Embryonic facial prominence (tissue), 1 donor: ENCODE measurements at regions not wholly inside any gene's neighbourhood (a gene's known extent, or its start where the extent isn't known, plus 50 kb on each side); places are given as distances from the start of the nearest gene placed in this dataset.
"Not testable (repeated sequence)": the region's sequence is repeated elsewhere in the genome, so short reads cannot be mapped to it uniquely, and the experiment has no call there.

ENCODE experiments used
- DNase-seq: peaks from one replicate; pipeline ENCODE4 v3.0.0-alpha.2; 2016; ENCODE audit errors: extremely low spot score

DNA sequence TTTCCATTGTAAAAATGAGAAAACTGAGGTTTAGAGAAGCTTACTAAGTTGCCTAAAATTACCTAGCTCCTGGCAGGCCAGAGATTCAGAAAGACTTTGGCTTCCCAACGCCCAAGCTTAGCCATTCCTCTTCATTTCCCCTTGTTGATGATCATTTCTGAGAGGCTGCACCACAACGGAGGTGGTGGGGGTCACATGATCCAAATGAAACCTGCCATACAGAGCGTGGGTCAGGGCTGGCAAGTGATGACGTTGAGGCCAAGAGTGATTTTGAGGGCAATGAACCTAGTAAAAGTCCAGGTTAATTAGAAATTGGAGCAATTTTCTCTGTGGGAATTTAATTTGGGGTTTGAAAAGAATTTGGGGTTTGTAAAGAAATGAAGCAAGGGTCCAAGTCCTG lies 109.9 kb downstream of the TMEM182 start:
- DNase-seq, result no peak

- no peak for DNase-seq
Observed at GRCh38 chr2:102872388-102872787, 110.6 kb downstream of the TMEM182 start.

DNA sequence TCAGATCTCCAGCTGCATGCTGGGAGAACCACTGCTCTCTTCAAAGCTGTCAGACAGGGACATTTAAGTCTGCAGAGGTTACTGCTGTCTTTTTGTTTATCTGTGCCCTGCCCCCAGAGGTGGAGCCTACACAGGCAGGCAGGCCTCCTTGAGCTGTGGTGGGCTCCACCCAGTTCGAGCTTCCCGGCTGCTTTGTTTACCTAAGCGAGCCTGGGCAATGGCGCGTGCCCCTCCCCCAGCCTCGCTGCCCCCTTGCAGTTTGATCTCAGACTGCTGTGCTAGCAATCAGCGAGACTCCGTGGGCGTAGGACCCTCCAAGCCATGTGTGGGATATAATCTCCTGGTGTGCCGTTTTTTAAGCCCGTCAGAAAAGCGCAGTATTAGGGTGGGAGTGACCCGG lies 117.7 kb downstream of the TMEM182 start:
- not testable (repeated sequence) for DNase-seq

GRCh38 chr2:102880731-102881130 lies 118.9 kb downstream of the TMEM182 start:
- no peak for DNase-seq

DNA sequence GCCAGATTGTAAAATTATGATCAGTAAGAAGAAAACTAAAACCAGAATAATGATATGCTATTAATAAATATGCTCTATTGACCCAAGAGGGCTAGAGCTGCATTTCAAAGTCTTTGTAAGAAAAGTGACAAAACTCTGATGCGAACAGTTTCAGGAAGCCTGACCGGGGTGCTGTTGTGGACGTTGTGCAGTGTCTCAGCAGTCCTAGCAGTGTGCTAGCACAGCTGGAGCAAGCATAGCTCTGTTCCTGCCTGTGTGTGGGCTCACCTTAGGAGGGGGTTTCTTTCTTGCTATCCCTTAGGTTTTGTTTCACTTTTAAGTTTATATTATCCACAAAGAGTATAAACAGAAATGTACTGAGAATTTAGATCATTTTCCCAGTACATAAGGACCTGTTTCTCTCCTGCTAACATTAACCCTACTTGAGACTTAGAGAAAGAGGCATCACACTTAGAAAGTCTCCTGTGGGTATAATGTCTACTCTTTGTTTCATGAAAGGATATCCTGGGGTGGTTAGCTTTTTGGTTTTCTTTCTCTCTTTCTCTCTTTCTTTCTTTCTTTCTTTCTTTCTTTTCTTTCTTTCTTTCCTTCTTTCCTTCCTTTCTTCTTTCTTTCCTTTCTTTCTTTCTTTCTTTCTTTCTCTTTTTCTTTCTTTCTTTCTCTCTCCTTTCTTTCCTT lies 124.5 kb downstream of the TMEM182 start:
- DNase-seq, result no peak

DNA sequence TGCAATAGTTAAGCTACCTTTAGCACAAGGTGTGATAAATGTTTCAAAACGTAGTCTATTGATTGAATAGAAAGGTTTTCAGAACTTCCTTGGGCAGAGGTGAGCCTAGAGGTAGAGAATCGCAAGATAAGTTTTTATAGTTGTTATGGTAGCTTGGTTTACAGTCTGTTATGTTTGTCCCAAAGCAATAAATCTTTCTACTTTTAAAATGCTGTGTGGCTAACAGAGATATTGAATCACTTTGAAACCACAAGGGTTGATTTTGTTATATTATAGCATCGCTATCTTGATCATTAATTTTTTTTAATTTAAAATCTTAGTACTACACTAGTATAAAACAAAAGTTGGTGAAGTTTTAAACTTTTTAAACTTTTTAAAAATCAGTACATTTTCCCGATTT lies 126.7 kb downstream of the TMEM182 start:
- no peak for DNase-seq

DNA sequence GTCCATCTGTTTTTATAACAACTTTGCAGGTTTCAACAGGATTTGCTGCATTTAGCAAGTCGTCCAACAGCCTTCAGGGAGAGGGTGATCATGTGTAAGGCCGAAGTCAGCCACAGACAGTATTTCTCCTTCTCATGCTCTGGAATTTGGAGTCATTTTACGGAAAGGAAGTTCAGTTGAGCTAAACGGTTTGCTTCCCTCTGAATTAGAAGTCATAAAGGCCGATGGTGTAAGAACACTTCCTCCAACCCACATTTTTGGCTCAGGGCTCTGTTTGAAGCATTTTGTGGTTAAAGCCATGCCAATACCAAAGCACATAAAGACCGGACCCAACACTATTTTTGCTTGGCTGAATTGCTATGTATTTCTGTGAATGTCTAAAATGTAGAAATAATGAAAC lies 129.5 kb downstream of the TMEM182 start:
- no peak for DNase-seq

DNA sequence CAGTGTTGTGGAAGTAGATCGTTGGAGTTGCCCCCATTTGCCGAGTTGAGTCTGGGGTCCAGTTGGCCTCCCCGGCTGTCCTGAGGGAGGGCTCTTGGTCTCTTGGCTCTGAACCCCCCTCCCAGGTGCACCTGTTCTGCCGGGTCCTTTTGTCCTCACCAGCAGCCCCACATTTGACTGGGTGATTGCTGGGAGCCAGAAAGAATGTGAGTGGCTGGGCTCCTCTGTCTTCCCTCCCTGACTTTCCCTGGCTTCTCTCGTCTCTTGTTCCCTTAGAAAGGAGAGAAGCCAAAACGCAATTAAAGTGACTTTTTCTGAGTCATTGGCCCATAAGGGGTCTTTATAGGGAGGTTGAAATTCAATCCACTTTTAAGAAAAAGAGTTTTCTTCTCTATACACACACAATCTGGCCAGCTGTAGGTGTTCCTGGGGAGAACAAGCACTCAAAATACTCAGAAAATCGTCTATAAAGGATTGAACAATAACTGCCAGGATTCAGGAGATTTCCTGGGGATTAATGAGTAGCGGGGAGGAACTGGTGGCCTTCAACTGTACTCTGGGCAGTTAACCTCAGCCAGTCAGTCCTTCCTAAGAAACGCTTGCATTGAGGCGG lies 131.0 kb downstream of the TMEM182 start:
- DNase-seq, result no peak

- no peak for DNase-seq
Observed at GRCh38 chr2:102893870-102894269, 132.0 kb downstream of the TMEM182 start.

DNA sequence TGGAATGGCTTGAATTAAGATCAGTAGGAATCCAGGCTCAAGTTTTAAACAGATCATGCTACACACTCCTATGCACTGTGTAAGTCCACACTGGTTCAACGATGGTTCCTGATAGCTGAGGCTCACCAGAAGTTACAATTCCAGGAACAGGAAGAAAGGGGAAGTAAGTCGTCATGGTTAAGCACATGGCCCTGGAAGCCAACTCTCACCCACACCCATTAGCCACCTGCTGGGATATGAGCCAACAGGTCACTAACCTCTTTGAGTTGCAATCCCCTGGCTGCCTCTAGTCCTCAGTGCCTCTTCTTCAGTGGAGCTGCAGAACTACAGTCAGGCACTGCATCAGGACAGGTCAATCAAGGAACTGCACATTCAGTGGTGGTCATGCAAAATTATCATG lies 133.5 kb downstream of the TMEM182 start:
- no peak for DNase-seq

GRCh38 chr2:102909240-102909639 lies 147.4 kb downstream of the TMEM182 start:
- DNase-seq, result not testable (repeated sequence)

DNA sequence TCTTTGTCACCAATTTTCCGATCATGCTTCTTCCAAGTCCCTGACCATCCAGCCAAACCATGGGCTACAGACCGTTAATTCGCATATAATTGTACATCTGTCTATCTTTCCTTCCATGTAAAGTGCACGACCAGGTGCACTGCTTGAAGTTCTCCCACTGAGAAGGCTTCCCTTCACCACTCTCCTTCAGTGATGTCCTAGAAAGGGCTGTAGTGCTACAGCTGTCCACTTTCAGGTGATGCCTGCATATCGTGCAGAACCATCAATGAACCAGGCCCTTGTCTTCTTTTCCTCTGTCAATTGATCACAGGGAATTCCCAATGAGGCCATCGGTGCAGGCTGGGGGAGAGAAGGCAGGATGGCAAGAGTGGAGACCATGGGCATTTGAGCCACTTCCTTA lies 148.9 kb downstream of the TMEM182 start:
- no peak for DNase-seq

- DNase-seq, result no peak
Observed at GRCh38 chr2:102915128-102915527, 153.3 kb downstream of the TMEM182 start.

DNA sequence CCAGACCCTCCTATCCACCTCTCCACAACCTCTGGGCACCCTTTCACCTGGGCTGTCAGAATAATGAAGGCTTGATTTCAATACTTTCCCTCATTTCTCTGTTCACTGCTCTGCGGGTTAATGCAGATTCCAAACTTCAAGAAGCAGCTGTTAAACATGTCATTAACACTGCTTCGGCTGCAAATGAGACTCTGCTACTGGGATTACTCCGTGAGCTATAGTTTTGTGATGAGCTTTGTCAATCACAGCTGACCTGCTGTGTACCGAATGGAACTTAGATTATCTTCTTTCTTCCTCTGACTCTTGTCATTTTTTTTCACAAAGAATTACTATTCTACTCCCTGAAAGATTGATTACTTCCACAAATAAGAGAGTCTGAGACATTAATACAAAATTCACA lies 160.5 kb downstream of the TMEM182 start:
- DNase-seq, result no peak

- no peak for DNase-seq
Observed at GRCh38 chr2:102925003-102925402, 163.2 kb downstream of the TMEM182 start.

DNA sequence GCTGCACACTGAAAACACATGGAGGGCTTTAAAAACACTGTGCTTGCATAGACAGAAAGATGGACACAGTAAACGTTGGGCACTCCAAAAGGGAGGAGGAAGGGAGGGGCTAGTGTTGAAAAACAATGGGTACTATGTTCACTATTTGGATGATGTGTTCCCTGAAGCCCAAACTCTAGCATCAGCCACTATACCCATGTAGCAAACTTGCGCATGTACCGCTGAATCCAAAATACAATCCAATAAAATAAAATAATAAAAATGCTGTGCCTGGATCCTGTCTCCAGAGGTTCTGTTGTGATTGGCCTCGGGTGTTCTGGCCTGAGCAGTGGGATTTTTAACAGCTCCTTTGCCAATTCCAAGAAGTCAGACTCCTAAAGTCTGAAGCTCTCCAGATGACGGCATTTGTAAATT lies 166.0 kb downstream of the TMEM182 start:
- no peak for DNase-seq

DNA sequence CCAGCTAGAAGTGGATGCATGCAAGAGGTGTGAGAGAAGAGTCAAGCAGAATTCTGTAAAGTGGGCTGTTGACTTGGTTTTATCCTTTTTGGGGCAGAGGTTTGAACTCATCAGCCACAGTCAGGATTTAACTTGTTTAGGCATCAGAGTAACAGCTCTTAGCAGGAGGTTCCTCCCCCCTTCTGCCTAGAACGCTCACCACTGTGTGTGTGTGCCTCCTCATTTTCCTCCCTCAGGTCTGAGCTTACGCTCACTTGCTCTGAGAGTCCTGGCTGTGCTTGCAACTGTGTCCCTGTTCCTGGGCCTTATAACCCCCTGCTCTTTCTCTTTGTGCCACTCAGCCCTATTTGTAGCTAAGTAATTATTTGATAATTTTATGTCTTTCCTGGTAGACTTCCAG lies 167.9 kb downstream of the TMEM182 start:
- no peak for DNase-seq

GRCh38 chr2:102932501-102932900 lies 170.7 kb downstream of the TMEM182 start:
- DNase-seq, result no peak

DNA sequence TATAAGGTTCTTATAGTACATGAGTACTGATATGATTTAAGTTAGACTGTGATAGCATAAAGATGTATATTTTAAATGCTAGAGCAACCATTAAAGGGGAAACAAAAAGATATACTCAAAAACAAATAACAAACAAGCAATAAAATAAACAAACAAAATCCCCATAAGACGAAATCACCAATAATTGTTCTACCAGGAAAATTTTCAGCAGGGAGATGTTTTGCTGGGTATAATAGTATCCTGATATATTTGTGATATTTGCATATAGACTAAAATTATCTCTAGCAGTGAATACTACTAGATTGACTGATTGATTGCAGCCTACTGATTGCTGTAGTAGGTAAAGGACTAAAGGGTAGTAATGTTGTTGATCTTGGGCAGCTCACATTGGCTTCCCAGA lies 177.4 kb downstream of the TMEM182 start:
- no peak for DNase-seq

- no peak for DNase-seq
Observed at GRCh38 chr2:102940684-102941083, 178.9 kb downstream of the TMEM182 start.

DNA sequence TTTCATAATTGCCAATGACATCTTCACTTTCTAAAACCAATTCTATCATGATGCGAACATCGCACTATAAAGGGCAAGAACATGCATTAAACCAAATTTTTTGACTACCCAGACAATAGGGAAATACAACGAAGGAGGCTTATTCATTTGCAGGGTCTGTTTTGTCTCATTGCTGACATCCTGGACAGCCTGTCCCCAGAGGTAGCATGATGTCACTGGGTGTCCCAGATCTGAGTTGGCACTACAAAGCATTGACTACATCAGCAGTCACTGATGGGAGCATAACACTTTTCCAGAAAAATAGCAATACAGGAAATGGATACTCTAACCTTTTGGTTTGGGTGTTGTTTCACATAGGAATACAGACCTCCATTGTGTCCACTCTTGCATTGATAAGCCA lies 180.3 kb downstream of the TMEM182 start:
- no peak for DNase-seq

DNA sequence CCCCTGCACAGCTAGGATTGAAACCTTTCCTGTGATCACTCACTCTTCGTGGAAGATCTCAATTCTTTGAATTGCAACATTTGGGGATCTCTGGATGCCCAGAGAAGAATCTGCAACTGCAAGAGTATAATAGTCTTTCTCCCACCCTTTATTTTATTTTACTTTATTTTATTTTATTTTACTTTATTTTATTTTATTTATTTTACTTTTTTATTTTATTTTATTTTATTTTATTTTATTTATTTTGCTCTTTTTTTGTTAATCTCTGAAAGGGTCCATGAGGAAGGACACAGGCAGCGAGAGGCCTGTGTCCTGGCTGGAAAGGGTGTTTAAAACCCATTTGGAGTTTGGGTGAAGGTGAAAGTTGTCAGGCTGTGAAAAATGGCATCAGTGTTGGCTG lies 181.4 kb downstream of the TMEM182 start:
- no peak for DNase-seq

DNA sequence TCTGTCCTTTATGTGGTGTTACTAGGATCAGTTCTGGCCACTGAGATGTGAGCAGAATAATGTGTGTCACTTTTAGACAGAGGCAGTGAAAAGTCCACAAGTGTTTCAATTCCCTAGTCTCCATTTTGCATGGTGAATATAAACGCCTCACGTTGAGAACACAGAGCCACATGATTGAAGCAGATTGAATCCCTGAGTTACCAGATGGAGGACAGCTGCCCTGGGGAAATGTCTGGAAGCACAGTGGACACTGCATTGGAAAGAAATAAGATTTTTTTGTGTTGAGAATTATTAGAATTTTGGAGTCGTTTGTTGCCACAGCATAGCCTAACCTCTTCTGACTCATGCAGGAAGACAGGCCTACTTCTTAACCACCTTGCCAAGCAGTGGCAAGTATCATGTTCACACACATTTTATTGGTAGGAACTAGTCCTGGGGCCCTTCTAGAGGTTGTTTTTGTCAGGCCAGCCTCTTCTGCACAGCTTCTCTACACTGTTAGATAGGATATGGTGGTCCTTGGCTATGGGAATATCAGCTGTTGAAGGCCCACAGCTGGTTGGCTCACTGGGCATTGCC lies 188.6 kb downstream of the TMEM182 start:
- no peak for DNase-seq

DNA sequence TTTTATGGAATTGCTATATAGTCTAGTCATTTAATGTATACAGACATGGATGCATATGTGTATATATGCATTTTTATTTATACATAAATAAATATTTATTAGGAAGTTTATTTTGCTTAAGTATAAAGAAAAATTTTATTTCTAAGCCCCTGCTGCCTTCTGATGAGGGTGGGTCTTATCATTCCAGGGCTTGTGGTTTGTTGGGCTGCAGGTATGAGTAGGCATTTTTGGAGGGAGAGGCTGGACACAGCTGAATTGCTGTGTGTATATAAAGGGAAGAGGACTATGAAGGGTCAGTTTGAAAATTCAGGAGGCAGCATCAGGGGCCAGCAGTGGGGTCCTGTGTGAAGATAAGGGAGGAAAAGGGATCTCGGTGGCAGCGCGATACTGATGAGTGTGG lies 189.4 kb downstream of the TMEM182 start:
- DNase-seq, result no peak
